HCEC 1CT (cell line): ENCODE measurements at regions not wholly inside any gene's neighbourhood (a gene's known extent, or its start where the extent isn't known, plus 50 kb on each side); places are given as distances from the start of the nearest gene placed in this dataset.
A peak's percentile ranks its signal among the peaks of the same experiment; 100 is the strongest.

Experiments used
- DNase-seq: peaks from one replicate; pipeline ENCODE4 v3.0.0-alpha.2; 2017

DNA sequence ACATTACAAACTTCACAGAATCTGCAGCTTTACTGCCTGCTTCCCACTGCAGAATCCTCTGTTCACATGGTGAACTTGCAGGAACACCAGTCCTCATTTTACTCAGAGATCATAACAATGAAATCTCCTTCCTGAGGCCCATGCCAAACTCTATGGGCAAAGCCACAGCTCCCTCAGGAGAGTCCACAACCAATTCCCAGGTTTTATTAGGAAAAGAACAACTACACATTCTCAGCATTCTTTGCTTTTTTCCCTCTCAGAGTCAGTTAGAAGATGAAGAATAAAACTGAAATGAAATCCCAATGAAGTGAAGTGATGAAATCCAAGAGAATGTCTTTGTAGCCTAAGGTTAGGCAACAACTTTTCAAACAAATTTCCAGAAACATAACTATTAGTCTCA is 233.7 kb downstream of the DSEL start:
- no peak for DNase-seq

DNA sequence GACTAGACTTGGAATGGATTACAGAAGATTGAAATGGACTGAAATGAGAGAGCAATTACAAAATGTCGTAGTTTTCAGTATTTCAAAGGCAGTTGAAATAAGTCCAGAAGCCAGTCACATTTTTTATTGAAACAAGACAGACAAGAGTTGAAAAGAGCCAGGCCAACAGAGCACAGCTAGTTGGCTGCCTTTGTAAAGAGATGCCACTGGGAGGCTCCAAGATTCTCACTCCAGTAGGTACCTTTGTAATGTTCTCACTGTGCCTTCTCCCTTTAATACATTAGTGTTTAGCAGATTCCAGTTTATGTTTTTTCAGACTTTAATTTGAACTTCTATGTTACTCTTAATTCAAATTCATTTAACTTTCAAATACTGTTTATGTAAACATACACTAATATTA is 234.8 kb downstream of the DSEL start:
- DNase-seq = no peak

DNA sequence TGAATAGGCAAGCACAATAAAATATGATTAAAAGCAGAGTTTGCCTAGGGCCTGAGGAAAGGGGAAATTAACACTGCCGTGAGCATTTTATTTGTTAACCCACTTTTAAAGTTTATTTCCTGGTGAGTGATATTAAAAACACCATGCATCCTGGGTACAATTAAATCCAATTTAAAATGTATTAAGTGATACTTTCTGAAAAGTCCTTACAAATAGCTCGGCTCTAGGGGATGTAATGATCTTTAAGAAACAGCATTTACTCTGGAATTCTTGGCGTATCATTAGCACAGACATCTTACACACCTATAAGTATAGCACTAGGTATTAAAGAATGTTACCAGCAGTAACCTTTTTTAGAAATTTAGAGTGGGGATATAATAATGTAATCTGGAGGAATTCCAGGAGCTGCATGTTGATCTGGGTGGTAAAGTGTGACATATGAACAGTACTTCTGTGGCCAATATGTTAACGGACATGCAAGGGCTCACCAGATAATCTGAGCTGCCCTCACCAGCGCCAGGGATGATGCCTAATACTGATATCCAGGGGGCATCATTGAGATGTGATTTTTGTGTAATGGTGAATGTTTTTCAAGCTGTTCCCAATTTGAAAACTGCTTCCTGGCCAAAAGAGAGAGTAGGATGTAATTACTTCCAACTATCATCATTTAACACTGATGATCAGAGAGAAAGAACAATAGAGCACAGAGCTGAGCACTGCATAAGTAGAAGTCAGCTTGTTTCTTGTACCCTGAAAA is 235.9 kb downstream of the DSEL start:
- no peak for DNase-seq

DNA sequence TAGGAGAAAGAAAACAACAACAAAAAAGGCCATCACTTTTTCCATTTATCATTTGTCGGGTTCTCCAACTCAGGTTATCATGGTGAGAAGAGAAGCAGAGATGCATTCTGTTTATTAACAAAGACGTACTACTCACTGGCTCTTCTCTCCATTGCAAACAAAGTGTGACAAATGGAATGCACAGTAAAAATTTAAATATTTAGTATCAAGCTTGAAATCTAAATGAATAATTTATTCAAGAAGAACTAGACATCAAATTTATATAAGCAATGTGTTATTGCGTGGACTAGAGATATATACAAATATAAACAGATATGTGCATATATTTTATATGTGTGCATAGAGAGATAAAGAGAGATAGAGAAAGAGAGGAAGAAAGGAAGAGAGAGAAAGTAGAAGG is 236.5 kb downstream of the DSEL start:
- DNase-seq = no peak

DNA sequence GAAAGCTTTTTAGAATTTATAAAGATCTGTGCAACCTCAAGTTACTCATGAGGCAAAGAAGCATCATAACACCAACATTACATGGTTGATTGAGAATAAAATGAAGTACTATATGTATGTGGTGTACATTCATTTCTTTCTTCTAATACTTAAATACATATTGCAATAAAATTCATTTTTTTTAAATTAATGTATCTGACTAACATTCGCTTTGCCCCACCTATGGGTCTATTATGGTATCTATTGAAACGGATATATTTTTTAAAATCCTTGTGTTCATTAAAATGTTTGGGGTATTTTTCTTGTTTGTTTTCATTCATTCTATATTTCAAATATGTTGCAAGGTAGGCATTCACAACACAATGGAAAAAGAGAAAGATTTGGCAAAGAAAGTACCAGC is 237.5 kb downstream of the DSEL start:
- no peak for DNase-seq

DNA sequence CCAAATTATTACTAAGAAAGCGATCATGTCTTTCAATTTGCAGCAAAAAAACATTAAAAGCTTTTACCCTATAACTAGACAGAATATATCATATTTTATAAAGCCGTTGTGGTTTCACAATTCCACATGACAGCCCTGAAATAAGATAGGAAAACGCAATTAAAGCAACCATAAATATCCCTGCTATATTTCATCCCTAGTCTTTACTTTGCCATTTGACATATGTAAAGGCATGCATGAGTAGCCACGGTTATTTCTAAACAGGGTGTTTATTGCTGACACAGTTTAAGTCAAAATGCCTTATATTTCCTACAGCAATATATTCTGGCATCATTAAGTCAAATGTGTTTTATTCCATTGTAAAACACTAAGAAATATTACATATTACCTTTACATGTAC is 239.9 kb downstream of the DSEL start:
- no peak for DNase-seq

DNA sequence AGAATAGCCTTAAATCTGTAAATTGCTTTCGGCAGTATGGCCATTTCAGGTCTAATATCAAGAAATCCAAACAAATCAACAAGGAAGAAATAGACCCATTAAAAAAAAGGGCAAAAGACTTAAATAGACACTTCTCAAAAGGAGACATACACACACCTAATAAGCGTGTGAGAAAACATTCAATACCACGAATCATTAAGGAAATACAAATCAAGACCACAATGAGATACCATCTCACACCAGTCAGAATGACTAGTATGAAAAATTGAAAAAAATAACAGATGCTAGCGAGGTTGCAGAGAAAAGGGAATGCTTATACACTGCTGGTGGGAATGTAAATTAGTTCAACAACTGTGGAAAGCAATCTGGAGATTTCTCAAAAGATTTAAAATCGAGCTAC is 243.2 kb downstream of the DSEL start:
- no peak for DNase-seq

DNA sequence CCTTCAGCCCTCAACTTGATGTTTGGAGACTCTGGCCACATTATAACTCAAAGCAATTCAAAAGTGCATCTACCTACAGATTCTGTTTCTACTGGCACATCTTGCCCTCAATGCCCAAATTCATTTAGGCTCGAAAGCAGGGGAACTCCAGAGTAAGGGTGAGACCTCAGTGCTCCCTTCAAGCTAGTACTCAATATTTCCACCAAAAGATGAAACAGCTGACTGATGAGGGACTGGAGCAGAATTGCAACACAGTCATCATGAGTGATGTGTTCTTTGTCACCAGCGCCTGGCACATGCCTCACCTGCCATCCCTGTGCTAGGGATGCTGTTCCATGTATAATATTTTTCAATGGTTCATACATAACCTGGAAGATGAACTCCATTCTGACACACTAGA is 247.3 kb downstream of the DSEL start:
- DNase-seq = no peak

DNA sequence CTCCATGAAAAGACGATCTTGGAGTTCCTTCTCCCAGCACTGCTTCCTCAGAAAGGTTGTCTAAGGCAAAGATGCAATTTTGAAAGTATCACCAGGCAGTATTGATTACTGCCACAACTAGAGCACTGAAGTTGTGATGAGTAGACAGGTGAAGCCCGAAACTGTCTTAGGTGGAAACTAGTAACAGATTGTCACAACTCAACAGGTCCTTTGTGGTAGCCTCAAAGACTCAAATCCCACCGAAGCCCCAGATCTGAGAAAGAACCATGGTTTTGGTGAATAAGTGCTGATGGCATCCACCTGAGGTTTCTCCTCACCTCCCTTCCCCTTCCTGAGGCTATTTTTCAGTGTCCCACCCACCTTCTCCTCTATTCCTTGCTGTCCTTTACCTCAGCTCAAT is 248.0 kb downstream of the DSEL start:
- no peak for DNase-seq

DNA sequence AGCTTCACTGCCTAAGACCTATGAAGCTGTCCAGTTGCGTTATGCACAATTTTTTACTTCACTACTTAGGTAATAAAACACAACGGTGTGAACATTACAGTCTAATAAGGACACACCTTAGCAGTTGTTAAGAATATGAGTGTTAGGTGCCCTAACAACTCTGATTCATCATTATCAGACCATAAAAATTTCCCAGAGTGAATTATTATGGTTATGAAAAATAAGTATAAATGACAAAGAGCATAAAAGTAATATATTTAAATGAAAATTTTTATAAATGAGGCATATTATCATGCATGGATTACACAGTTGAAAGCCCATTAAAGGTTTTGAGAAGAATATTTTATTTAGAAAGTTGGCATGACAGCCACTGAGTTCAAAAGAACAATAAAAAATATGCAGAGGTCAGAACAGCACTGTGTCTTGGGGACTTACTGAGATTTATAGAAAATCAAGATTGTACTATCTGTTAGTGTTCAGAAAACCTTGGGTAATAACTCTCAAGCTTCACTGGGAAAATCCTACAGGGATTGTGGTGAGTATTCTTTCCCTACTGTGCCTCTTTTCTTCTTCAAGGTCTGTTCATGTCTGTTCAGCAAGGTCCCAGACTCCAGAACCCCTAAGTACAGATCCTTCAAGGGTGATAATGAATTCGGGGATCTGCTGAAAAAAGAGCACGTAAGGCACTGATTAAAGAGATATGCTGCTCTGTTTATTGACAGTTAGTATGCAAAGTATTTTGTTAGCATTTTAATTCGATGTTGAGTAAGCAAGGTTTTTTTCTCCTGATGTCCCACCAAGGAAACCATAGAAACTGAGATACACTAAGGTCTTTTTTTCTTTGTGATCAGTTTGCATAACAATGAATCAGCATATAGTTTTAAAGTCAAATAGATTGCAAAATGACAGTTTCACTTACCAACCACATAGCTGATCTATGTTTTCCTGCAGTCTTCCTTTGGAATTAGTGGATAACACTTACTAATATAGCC is 250.0 kb downstream of the DSEL start:
- peak; percentile 77 for DNase-seq

DNA sequence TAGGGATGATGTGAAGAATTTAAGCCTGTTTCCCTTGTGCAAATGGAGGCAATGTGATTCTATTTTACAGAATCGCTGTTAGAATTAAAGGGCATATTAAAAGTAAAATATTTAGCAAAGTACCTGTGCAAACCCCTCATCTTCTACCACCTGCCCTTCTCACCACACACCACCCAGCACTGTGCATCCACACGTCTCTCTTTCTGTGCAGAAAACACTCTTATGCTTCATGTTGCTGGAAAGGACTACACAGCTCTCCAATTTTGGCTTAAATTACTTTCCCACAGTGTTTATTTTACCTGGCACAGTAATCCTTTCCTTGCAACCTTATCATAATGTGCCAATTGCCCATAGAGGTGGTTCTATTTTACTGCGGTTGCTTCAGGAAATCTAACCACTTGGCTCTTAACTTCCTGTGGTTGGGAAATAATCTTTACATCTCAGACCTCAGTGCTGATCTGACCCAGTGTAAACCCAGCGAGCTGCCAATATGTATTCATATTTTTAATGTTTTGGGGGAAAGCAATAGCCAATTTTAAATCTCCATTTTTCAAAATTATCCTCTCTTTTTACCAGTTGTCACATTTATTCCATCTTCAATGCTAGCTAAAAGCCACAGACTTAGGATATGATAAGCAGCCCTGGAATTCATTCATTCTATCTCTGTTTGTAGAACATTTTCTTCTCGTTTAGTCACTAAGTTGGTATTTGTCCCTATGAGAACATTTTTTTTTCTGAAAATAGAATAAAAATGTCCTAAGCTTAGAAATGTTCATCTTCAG is 250.9 kb downstream of the DSEL start:
- peak; percentile 90 for DNase-seq

DNA sequence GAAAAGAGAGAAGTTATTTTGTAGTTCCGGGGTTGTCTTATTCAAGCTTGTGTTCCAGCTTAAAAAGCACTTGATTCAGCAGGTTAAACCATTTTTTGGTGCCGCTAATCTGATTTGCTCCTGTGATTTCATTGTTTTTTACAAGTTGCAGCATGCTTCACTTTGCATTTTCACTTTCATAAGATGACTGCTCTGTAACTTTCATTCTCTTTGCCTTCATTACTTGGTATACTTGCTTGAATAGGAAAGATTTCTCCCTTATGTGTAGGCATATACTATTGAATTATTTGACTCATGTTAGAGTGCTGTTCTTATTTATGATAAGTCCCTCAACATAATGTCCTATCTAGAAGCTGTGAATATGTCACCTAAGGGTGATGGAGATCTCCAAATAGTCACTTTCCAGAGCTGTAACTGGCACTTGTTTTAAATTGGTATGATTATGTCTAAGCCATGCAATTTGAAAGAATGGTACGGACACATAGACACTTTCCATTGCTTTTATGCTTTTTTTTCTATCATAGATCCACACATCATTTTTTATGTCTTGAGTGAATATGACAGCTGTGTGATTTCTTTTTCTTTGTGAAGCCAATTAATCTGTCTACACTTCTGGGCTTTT is 254.5 kb downstream of the DSEL start:
- no peak for DNase-seq

DNA sequence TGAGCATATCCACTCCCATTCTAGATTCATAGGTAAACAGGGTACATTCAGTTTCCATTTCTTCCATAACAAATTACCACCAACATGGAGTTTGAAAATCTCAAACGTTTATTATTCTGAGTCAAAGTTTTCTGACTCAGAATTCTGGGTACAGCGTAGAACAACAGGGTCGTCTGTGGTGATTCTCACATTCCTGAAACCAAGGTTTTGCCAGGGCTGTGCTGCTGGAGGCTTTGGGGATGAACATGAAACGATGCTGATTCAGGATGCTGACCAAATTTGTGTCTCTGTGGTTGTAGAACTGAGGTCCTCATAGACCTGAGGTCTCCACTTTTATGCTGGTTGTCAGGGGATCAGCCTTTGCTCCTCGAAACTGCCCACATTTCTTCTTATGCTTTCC is 255.7 kb downstream of the DSEL start:
- DNase-seq = no peak

DNA sequence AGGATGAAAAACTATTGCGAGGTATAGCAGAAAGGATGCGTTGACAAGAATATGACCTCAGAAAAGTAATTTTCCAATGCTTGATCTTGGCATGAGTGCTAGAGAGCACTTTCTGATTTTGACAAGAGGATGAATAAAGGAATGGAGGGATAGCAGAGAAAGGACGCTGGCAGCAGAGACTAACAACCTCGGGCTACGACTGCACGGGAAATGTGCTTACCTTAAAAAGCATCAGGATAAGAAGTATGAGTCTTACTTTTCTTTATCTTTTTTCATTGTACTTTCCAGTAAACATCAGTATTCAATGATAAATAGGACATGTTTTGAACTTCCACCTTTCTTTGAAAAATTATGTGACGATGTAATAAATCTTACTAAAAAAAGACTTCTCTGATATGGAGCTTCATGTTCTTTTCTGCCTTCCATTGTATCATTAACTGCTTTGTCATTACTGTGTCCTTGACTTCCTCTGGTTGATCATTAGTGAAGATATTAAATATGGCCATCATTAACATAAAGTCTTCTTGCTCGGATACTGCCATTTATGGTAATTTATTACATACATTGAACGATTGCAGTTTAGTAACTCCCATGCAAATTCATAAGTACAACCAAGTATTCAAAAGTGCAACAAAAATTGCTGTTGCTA is 265.6 kb downstream of the DSEL start:
- DNase-seq = no peak

DNA sequence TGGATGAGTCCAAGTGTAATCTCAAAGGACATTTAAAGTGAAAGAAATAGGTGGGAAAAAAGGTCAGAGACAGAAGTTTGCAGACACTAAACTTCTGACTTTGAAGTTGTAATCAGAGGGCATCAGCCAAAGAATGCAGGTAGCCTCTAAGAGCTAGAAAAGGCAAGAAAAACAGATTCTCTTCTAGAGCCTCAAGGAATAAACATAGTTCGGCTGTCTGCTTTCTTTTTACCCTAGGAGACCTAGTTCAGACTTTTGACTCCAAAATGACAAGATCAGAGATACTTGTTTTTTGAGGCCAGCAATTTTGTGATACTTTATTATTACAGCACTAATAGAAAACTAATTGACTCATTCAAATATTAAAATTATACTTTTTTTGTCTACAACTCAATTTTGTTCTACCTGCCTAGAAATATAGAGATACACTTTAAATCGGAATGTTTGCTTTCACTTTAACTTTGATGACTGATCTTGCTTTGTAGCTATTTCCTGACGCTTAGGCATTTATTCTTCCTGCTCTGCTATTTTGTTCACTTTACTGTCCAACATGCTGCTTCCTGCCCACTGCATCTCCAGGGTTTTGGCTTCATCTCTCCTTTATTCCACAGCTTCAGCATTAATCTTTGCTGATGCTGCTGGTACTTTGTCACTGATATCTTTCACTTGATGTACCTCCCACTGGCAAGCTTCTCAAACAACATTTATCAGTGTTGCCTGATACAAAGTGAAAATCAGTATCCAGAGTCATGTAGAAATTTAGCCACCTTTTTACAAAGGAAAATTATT is 272.5 kb downstream of the DSEL start:
- DNase-seq = peak; percentile 38

DNA sequence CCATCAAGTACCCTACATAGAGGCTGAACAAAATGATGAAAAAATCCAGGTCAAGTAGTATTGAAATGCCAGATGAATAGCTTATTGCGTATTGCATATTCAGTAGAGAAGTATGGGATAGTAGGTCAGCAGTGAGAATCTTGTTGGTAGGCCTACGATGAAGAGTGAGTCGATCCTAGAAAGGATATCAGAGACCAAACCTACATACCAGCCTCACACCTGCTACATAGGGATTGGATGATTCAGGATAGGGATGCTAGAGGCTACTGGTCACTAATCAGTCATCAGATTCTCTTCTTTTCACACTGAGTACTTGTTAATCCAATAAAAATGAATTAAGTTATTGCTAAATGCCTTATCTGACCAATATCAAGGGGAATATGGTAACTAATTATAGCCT is 274.5 kb downstream of the DSEL start:
- no peak for DNase-seq

DNA sequence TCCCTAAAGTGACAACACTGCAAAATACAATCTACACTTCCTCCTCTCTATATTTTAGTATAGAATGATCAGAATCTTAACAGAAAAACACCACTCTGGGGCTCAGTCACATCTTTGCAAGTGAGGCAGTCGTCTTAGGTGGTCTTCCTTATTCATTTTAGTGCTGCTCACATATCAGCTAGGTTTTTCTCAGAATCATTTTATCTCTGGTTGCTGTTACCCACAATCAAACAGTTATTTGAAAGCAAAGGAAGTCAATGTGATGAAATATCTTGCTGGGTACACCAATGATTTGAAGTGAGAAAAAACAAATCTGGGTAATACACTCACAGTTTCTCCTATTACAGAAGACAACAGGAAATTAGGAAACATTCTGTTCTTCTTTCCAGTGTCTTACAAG is 275.2 kb downstream of the DSEL start:
- no peak for DNase-seq

DNA sequence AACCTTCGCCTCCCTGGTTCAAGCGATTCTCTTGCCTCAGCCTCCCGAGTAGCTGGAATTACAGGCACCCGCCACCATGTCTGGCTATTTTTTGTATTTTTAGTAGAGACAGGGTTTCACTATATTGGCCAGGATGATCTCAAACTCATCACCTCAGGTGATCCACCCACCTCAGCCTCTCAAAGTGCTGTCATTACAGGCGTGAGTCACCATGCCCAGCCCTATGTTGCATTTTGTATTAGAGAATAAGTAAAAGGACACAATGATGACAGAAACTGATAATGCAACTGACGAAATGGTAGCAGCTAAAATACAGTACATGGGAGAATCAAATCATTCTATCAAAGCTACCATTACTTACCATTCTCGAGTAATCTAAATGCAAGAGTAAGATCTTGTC is 276.7 kb downstream of the DSEL start:
- no peak for DNase-seq

DNA sequence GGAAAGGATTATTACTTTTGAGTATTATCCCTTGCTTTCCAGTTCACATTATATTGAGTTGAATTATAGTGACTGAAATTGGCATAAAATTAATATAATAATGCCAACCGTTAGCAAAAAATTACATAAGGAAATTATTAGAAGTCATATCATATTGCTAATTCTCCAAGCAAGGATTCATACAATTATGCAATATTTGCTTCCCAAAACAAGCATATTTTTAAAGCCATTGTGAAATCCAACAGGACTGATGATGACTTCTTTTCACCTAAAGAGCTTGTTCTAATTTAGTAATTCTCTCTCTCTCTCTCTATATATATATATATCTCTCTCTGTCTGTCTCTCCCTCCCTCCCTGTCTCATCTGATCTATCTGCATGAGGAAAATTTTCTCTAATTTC is 283.5 kb downstream of the DSEL start:
- peak; percentile 5 for DNase-seq

DNA sequence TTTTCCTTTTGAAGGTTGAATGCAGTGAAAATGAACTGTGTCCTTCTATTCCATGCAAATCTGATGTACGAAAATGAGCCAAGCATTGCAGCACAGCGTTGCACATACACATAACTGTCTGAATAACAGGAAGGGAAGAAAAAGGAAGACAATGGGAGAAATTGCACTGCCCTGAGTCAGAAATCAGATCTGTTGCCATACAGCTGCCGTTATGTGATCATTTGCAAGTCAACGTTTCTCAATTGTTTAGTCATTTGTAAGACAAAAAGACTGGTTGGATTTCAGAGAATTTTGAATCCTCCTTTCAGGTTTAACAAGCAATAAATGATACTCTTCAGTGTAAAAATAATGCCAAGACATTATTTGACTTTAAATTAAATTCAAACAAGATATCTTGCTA is 284.1 kb downstream of the DSEL start:
- DNase-seq = peak; percentile 4

DNA sequence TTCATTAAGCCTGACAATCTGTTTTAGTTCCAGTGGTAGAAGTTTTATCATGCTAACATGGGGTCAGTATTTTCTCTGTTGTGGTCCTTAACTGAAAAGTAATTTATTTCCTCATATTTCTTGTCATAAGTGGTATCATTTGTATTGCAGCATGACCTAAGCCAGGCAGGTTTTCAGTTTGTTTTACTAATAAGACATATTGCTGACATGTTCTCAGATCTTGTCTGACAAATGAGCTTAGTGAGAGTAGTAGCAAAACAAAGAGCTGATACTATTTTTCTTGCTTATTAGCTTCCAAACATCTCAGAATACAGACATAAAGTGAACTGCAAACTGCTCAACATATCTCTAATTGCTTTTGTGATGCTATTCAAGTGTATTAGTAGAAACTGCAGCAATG is 293.6 kb downstream of the DSEL start:
- no peak for DNase-seq

DNA sequence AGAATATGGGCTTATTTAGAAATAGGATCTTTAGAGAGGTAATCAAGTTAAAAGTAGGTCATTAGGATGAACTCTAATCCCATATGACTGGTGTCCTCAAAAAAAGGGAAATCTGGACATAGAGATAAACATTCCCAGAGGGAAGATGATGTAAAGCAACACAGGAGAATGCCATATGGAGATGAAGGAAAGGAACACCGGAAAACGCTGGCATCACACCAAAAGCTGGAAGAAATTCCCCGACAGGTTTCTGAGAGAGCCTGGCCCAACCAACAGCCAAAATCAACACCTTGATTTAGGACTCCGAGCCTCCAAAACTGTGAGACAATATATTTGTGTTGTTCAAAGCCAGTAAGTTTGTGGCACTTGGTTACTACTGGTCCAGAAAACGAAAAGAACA is 296.7 kb downstream of the DSEL start:
- no peak for DNase-seq
